ENCODE measurements at regions not wholly inside any gene's neighbourhood (a gene's known extent, or its start where the extent isn't known, plus 50 kb on each side); places are given as distances from the start of the nearest gene placed in this dataset.

GRCh38 chr11:134575504-134576230 is 163.6 kb upstream of the B3GAT1 start:
- TF ChIP-seq, protein P1, sequence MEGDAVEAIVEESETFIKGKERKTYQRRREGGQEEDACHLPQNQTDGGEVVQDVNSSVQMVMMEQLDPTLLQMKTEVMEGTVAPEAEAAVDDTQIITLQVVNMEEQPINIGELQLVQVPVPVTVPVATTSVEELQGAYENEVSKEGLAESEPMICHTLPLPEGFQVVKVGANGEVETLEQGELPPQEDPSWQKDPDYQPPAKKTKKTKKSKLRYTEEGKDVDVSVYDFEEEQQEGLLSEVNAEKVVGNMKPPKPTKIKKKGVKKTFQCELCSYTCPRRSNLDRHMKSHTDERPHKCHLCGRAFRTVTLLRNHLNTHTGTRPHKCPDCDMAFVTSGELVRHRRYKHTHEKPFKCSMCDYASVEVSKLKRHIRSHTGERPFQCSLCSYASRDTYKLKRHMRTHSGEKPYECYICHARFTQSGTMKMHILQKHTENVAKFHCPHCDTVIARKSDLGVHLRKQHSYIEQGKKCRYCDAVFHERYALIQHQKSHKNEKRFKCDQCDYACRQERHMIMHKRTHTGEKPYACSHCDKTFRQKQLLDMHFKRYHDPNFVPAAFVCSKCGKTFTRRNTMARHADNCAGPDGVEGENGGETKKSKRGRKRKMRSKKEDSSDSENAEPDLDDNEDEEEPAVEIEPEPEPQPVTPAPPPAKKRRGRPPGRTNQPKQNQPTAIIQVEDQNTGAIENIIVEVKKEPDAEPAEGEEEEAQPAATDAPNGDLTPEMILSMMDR (IDR thresholded peaks at IDR 0.05; ENCODE audit: control extremely low read depth in 1 of 3, insufficient read depth in 1 of 3, low read depth in 1 of 3, low read length in 3 of 3) = no peak
- no peak for TF ChIP-seq TBP (IDR thresholded peaks at IDR 0.05; ENCODE audit: low read depth, low read length)
- TF ChIP-seq EZH2 (IDR thresholded peaks at IDR 0.05; ENCODE audit: low read depth, low read length, severe bottlenecking) = no peak
- no peak for TF ChIP-seq E2F6 (IDR thresholded peaks at IDR 0.05)
- no peak for TF ChIP-seq POLR2AphosphoS5 (IDR thresholded peaks at IDR 0.05; ENCODE audit: low read depth, low read length)
